ENCODE measurements at regions not wholly inside any gene's neighbourhood (a gene's known extent, or its start where the extent isn't known, plus 50 kb on each side); places are given as distances from the start of the nearest gene placed in this dataset.

- Histone ChIP-seq H3K27ac (no peak overlapping the region), H3K4me3 (no peak overlapping the region)
- no peak for DNase-seq (ENCODE audit: low spot score)
- no peak for TF ChIP-seq CTCF (IDR thresholded peaks at IDR 0.05)
Measured at GRCh38 chr22:49614966-49615965, 212.4 kb downstream of the BRD1 start.

- TF ChIP-seq CTCF (IDR thresholded peaks at IDR 0.05) = no peak
- DNase-seq (ENCODE audit: low spot score) = no peak
- Histone ChIP-seq H3K27ac (no peak overlapping the region), H3K4me3 (no peak overlapping the region)
Measured at GRCh38 chr22:49613511-49614270, 214.0 kb downstream of the BRD1 start.

GRCh38 chr22:49613108-49613507, 214.6 kb downstream of the BRD1 start:
- no peak overlapping the region for H3K27ac ChIP-seq
- TF ChIP-seq CTCF (IDR thresholded peaks at IDR 0.05) = no peak
- H3K4me3 ChIP-seq = no peak overlapping the region
- DNase-seq (ENCODE audit: low spot score) = no peak

- no peak overlapping the region for H3K4me3 ChIP-seq
- no peak for TF ChIP-seq CTCF (IDR thresholded peaks at IDR 0.05)
- no peak overlapping the region for H3K27ac ChIP-seq
- no peak for DNase-seq (ENCODE audit: low spot score)
Measured at GRCh38 chr22:49609207-49609876, 218.3 kb downstream of the BRD1 start.

GRCh38 chr22:49608660-49609059, 219.0 kb downstream of the BRD1 start:
- no peak overlapping the region for H3K4me3 ChIP-seq
- DNase-seq (ENCODE audit: low spot score) = no peak
- no peak overlapping the region for H3K27ac ChIP-seq
- no peak for TF ChIP-seq CTCF (IDR thresholded peaks at IDR 0.05)

GRCh38 chr22:49608228-49608627, 219.4 kb downstream of the BRD1 start:
- Histone ChIP-seq H3K27ac (no peak overlapping the region), H3K4me3 (no peak overlapping the region)
- TF ChIP-seq CTCF (IDR thresholded peaks at IDR 0.05) = no peak
- DNase-seq (ENCODE audit: low spot score) = no peak
